ENCODE measurements at regions not wholly inside any gene's neighbourhood (a gene's known extent, or its start where the extent isn't known, plus 50 kb on each side); places are given as distances from the start of the nearest gene placed in this dataset.

- no peak for TF ChIP-seq CTCF (IDR thresholded peaks at IDR 0.05; ENCODE audit: insufficient read depth, low read depth, low read length, missing control alignments)
- no peak overlapping the region for H3K4me3 ChIP-seq (ENCODE audit: low read depth, low read length)
- DNase-seq (ENCODE audit: low read depth) = peak; percentile 62
Observed at GRCh38 chr7:3094701-3095445, 51.2 kb upstream of the CARD11 start.

GRCh38 chr7:3097734-3098133 lies 54.1 kb upstream of the CARD11 start:
- H3K4me3 ChIP-seq (ENCODE audit: low read depth, low read length) = no peak overlapping the region
- TF ChIP-seq CTCF (IDR thresholded peaks at IDR 0.05; ENCODE audit: insufficient read depth, low read depth, low read length, missing control alignments) = no peak

GRCh38 chr7:3102159-3102558 lies 58.5 kb upstream of the CARD11 start:
- no peak for TF ChIP-seq CTCF (IDR thresholded peaks at IDR 0.05; ENCODE audit: insufficient read depth, low read depth, low read length, missing control alignments)
- H3K4me3 ChIP-seq (ENCODE audit: low read depth, low read length) = no peak overlapping the region
- no peak for DNase-seq (ENCODE audit: low read depth)

More at GRCh38 chr7:3097734-3098133, 54.1 kb upstream of the CARD11 start:
- DNase-seq (ENCODE audit: low read depth) = no peak

- TF ChIP-seq CTCF (IDR thresholded peaks at IDR 0.05; ENCODE audit: insufficient read depth, low read depth, low read length, missing control alignments) = no peak
- no peak for DNase-seq (ENCODE audit: low read depth)
- H3K4me3 ChIP-seq (ENCODE audit: low read depth, low read length) = no peak overlapping the region
Observed at GRCh38 chr7:3103614-3104398, 60.1 kb upstream of the CARD11 start.

- no peak overlapping the region for H3K4me3 ChIP-seq (ENCODE audit: low read depth, low read length)
- no peak for DNase-seq (ENCODE audit: low read depth)
- no peak for TF ChIP-seq CTCF (IDR thresholded peaks at IDR 0.05; ENCODE audit: insufficient read depth, low read depth, low read length, missing control alignments)
Observed at GRCh38 chr7:3105856-3106255, 62.2 kb upstream of the CARD11 start.

- TF ChIP-seq CTCF (IDR thresholded peaks at IDR 0.05; ENCODE audit: insufficient read depth, low read depth, low read length, missing control alignments) = no peak
- peak; percentile 40 for DNase-seq (ENCODE audit: low read depth)
- no peak overlapping the region for H3K4me3 ChIP-seq (ENCODE audit: low read depth, low read length)
Observed at GRCh38 chr7:3106361-3106826, 62.7 kb upstream of the CARD11 start.
